ENCODE measurements at regions not wholly inside any gene's neighbourhood (a gene's known extent, or its start where the extent isn't known, plus 50 kb on each side); places are given as distances from the start of the nearest gene placed in this dataset.

DNA sequence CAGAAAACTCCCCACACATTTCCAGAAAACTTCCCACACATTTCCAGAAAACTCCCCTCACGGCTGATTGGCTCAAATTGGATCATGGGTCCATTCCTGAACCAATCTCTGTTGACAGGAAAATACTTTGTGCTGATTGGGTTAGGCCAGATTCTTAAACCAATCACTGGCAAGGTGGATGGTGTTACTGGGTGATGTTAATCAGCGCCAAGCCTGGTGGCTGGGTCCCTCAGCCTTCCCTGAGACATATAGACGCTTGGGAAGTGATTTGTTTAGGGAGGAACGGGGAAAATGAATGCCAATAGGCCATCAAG, 199.4 kb upstream of the UBE2E2 start:
- no peaks in the 10 kb centered on the region for H3K27me3 ChIP-seq (ENCODE audit: control insufficient read depth in 2 of 2, insufficient read depth in 2 of 2, low read length in 2 of 2)
- H3K4me1 ChIP-seq (ENCODE audit: control insufficient read depth in 2 of 2, insufficient read depth in 2 of 2, low read length in 2 of 2) = no peaks in the 10 kb centered on the region
- Mint-ChIP-seq H3K9me3 (no peaks in the 10 kb centered on the region), H3K4me3 (no peak overlapping the region), H3K4me1 (no peaks in the 10 kb centered on the region), H3K36me3 (no peaks in the 10 kb centered on the region), H3K27ac (no peak overlapping the region), H3K27me3 (peaks cover 0 to 6% (median 0%) of the 10 kb centered on the region in 5 donors)
- ChIA-PET POLR2A (no interaction called here), CTCF (no interaction called here)
- H3K36me3 ChIP-seq (ENCODE audit: control insufficient read depth in 2 of 3, insufficient read depth in 3 of 3, low read length in 3 of 3) = no peaks in the 10 kb centered on the region
- H3K4me3 ChIP-seq (ENCODE audit: low read length) = no peak overlapping the region
- ATAC-seq = no peak
- intact Hi-C loops (cut with micrococcal nuclease) = no loop called here
- no peak for DNase-seq
- no peaks in the 10 kb centered on the region for H3K9me3 ChIP-seq (ENCODE audit: control insufficient read depth in 2 of 3, low read length in 3 of 3)
- H3K27ac ChIP-seq (ENCODE audit: low read depth, low read length) = no peak overlapping the region

- intact Hi-C loops (cut with micrococcal nuclease) = no loop called here
- peak; percentile 3 for ATAC-seq
- Mint-ChIP-seq H3K27me3 (peaks cover 0 to 6% (median 0%) of the 10 kb centered on the region in 5 donors), H3K27ac (no peak overlapping the region), H3K9me3 (peaks cover 0 to 2% (median 0%) of the 10 kb centered on the region in 11 donors), H3K4me3 (no peak overlapping the region), H3K4me1 (no peaks in the 10 kb centered on the region), H3K36me3 (no peaks in the 10 kb centered on the region)
- Histone ChIP-seq H3K9me3 (ENCODE audit: control insufficient read depth in 2 of 3, low read length in 3 of 3) (no peaks in the 10 kb centered on the region), H3K4me1 (ENCODE audit: control insufficient read depth in 2 of 2, insufficient read depth in 2 of 2, low read length in 2 of 2) (no peaks in the 10 kb centered on the region), H3K27me3 (ENCODE audit: control insufficient read depth in 2 of 2, insufficient read depth in 2 of 2, low read length in 2 of 2) (no peaks in the 10 kb centered on the region), H3K36me3 (ENCODE audit: control insufficient read depth in 2 of 3, insufficient read depth in 3 of 3, low read length in 3 of 3) (no peaks in the 10 kb centered on the region), H3K4me3 (ENCODE audit: low read length) (no peak overlapping the region), H3K27ac (ENCODE audit: low read depth, low read length) (no peak overlapping the region)
- ChIA-PET POLR2A (no interaction called here), CTCF (no interaction called here)
- no peak for DNase-seq
These were observed 198.2 kb upstream of the UBE2E2 start for GRCh38 chr3:23004971-23005370.

DNA sequence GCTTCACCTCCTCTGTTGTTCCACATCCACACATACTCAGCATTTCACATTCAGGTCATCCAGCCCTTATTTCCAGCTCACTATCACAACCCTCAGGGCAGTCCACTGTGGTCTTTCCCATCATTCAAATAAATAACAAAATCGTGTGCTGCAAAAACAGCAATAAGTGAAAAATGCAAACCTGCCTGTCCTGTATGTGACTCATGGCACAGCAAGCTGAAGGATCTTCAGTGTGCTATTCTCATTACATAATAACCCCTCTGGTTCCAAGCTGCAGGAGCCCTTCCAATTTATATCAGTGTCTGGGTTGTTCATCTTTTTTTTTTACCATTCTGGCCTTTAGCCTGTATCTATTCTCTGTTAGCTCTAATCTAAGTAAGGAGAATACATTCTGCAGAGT, 185.3 kb upstream of the UBE2E2 start:
- ChIA-PET CTCF (no interaction called here), POLR2A (no interaction called here)
- Mint-ChIP-seq H3K9me3 (peaks cover 0 to 22% (median 4%) of the 10 kb centered on the region in 11 donors), H3K36me3 (peaks cover 0 to 5% (median 0%) of the 10 kb centered on the region in 5 donors), H3K27ac (no peak overlapping the region), H3K4me1 (no peaks in the 10 kb centered on the region), H3K4me3 (no peak overlapping the region), H3K27me3 (peaks cover 0 to 18% (median 12%) of the 10 kb centered on the region in 5 donors)
- intact Hi-C loops (cut with micrococcal nuclease) = no loop called here
- no peaks in the 10 kb centered on the region for H3K9me3 ChIP-seq (ENCODE audit: control insufficient read depth in 2 of 3, low read length in 3 of 3)
- no peak for ATAC-seq
- H3K36me3 ChIP-seq (ENCODE audit: control insufficient read depth in 2 of 3, insufficient read depth in 3 of 3, low read length in 3 of 3) = no peaks in the 10 kb centered on the region
- H3K4me3 ChIP-seq (ENCODE audit: low read length) = no peak overlapping the region
- no peak for DNase-seq
- H3K4me1 ChIP-seq (ENCODE audit: control insufficient read depth in 2 of 2, insufficient read depth in 2 of 2, low read length in 2 of 2) = no peaks in the 10 kb centered on the region
- no peaks in the 10 kb centered on the region for H3K27me3 ChIP-seq (ENCODE audit: control insufficient read depth in 2 of 2, insufficient read depth in 2 of 2, low read length in 2 of 2)
- H3K27ac ChIP-seq (ENCODE audit: low read depth, low read length) = no peak overlapping the region

- no peaks in the 10 kb centered on the region for H3K4me1 ChIP-seq (ENCODE audit: control insufficient read depth in 2 of 2, insufficient read depth in 2 of 2, low read length in 2 of 2)
- Mint-ChIP-seq H3K9me3 (peaks cover 6 to 38% (median 10%) of the 10 kb centered on the region in 11 donors), H3K36me3 (peaks cover 0 to 5% (median 0%) of the 10 kb centered on the region in 5 donors), H3K4me3 (no peak overlapping the region), H3K27ac (no peak overlapping the region), H3K27me3 (peaks cover 0 to 19% (median 12%) of the 10 kb centered on the region in 5 donors), H3K4me1 (no peaks in the 10 kb centered on the region)
- ChIA-PET POLR2A (no interaction called here), CTCF (no interaction called here)
- intact Hi-C loops (cut with micrococcal nuclease) = no loop called here
- H3K9me3 ChIP-seq (ENCODE audit: control insufficient read depth in 2 of 3, low read length in 3 of 3) = no peaks in the 10 kb centered on the region
- H3K27me3 ChIP-seq (ENCODE audit: control insufficient read depth in 2 of 2, insufficient read depth in 2 of 2, low read length in 2 of 2) = no peaks in the 10 kb centered on the region
- H3K27ac ChIP-seq (ENCODE audit: low read depth, low read length) = no peak overlapping the region
- H3K36me3 ChIP-seq (ENCODE audit: control insufficient read depth in 2 of 3, insufficient read depth in 3 of 3, low read length in 3 of 3) = no peaks in the 10 kb centered on the region
- DNase-seq (no peak), ATAC-seq (no peak)
- no peak overlapping the region for H3K4me3 ChIP-seq (ENCODE audit: low read length)
These were observed 183.4 kb upstream of the UBE2E2 start for GRCh38 chr3:23019596-23020300.

- H3K4me3 Mint-ChIP-seq = no peak overlapping the region
- H3K27ac Mint-ChIP-seq = no peak overlapping the region
- intact Hi-C loops (cut with micrococcal nuclease) = no loop called here
- H3K36me3 Mint-ChIP-seq = peaks cover 0 to 4% (median 0%) of the 10 kb centered on the region in 5 donors
- Histone ChIP-seq H3K27ac (ENCODE audit: low read depth, low read length) (no peak overlapping the region), H3K4me3 (ENCODE audit: low read length) (no peak overlapping the region), H3K36me3 (ENCODE audit: control insufficient read depth in 2 of 3, insufficient read depth in 3 of 3, low read length in 3 of 3) (no peaks in the 10 kb centered on the region), H3K27me3 (ENCODE audit: control insufficient read depth in 2 of 2, insufficient read depth in 2 of 2, low read length in 2 of 2) (no peaks in the 10 kb centered on the region), H3K9me3 (ENCODE audit: control insufficient read depth in 2 of 3, low read length in 3 of 3) (no peaks in the 10 kb centered on the region), H3K4me1 (ENCODE audit: control insufficient read depth in 2 of 2, insufficient read depth in 2 of 2, low read length in 2 of 2) (no peaks in the 10 kb centered on the region)
- H3K4me1 Mint-ChIP-seq = no peaks in the 10 kb centered on the region
- DNase-seq (no peak), ATAC-seq (no peak)
- ChIA-PET POLR2A (no interaction called here), CTCF (no interaction called here)
- peaks cover 5 to 45% (median 19%) of the 10 kb centered on the region in 11 donors for H3K9me3 Mint-ChIP-seq
- peaks cover 0 to 11% (median 0%) of the 10 kb centered on the region in 5 donors for H3K27me3 Mint-ChIP-seq
These were observed 174.8 kb upstream of the UBE2E2 start for GRCh38 chr3:23028294-23028693.

GRCh38 chr3:23029001-23029400, 174.1 kb upstream of the UBE2E2 start:
- intact Hi-C loops (cut with micrococcal nuclease) = no loop called here
- H3K36me3 Mint-ChIP-seq = peaks cover 0 to 9% (median 0%) of the 10 kb centered on the region in 5 donors
- H3K4me3 Mint-ChIP-seq = no peak overlapping the region
- H3K4me3 ChIP-seq (ENCODE audit: low read length) = no peak overlapping the region
- DNase-seq (no peak), ATAC-seq (no peak)
- H3K4me1 ChIP-seq (ENCODE audit: control insufficient read depth in 2 of 2, insufficient read depth in 2 of 2, low read length in 2 of 2) = no peaks in the 10 kb centered on the region
- H3K27ac Mint-ChIP-seq = no peak overlapping the region
- no peaks in the 10 kb centered on the region for H3K27me3 ChIP-seq (ENCODE audit: control insufficient read depth in 2 of 2, insufficient read depth in 2 of 2, low read length in 2 of 2)
- H3K27ac ChIP-seq (ENCODE audit: low read depth, low read length) = no peak overlapping the region
- H3K36me3 ChIP-seq (ENCODE audit: control insufficient read depth in 2 of 3, insufficient read depth in 3 of 3, low read length in 3 of 3) = no peaks in the 10 kb centered on the region
- peaks cover 0 to 15% (median 0%) of the 10 kb centered on the region in 5 donors for H3K27me3 Mint-ChIP-seq
- ChIA-PET POLR2A (no interaction called here), CTCF (no interaction called here)
- no peaks in the 10 kb centered on the region for H3K4me1 Mint-ChIP-seq
- peaks cover 3 to 45% (median 18%) of the 10 kb centered on the region in 11 donors for H3K9me3 Mint-ChIP-seq
- H3K9me3 ChIP-seq (ENCODE audit: control insufficient read depth in 2 of 3, low read length in 3 of 3) = no peaks in the 10 kb centered on the region

DNA sequence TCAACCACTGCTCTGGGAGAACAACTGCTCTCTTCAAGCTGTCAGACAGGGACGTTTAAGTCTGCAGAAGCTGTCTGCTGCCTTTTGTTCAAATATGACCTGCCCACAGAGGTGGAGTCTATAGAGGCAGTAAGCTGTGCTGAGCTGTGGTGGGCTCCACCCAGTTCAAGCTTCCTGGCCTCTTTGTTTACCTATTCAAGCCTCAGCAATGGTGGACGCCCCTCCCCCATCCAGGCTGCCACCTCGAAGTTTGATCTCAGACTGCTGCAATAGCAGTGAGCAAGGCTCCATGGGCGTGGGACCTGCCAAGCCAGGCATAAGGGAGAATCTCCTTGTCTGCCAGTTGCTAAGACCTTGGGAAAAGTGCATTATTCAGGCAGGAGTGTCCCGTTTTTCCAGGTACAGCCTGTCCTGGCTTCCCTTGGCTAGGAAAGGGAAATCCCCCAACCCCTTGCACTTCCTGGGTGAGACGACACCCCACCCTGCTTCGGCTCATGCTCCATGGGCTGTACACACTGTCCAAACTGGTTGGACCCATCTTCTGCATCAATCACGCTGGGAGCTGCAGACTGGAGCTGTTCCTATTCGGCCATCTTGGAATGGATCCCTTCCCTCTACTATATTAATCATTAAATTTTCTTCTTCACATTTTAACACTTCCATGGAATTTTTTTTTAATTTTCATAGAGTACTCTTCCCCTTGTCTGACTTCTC, 167.0 kb upstream of the UBE2E2 start:
- no peaks in the 10 kb centered on the region for H3K27me3 ChIP-seq (ENCODE audit: control insufficient read depth in 2 of 2, insufficient read depth in 2 of 2, low read length in 2 of 2)
- no peak overlapping the region for H3K4me3 ChIP-seq (ENCODE audit: low read length)
- H3K9me3 ChIP-seq (ENCODE audit: control insufficient read depth in 2 of 3, low read length in 3 of 3) = no peaks in the 10 kb centered on the region
- H3K36me3 ChIP-seq (ENCODE audit: control insufficient read depth in 2 of 3, insufficient read depth in 3 of 3, low read length in 3 of 3) = no peaks in the 10 kb centered on the region
- ChIA-PET CTCF (interaction anchor here (0.6 to 0.7 kb wide), 2 partner anchors 72 to 215 kb away, joined by 3 read pairs; no protein-coding TSS in a partner anchor), POLR2A (no interaction called here)
- Mint-ChIP-seq H3K4me3 (peak overlapping the region in 8 of 10 donors; percentile 5 to 55 (median 38)), H3K27ac (peak overlapping the region in 3 of 9 donors; percentile 16 to 38 (median 21)), H3K9me3 (peaks cover 0 to 48% (median 14%) of the 10 kb centered on the region in 11 donors), H3K27me3 (peaks cover 0 to 15% (median 5%) of the 10 kb centered on the region in 5 donors), H3K4me1 (peaks cover 0 to 30% (median 7%) of the 10 kb centered on the region in 7 donors), H3K36me3 (peaks cover 0 to 9% (median 0%) of the 10 kb centered on the region in 5 donors)
- ATAC-seq = no peak
- intact Hi-C loops (cut with micrococcal nuclease) = no loop called here
- no peaks in the 10 kb centered on the region for H3K4me1 ChIP-seq (ENCODE audit: control insufficient read depth in 2 of 2, insufficient read depth in 2 of 2, low read length in 2 of 2)
- DNase-seq = peak in 7 of 9 donors; percentile 17 to 63 (median 45)
- no peak overlapping the region for H3K27ac ChIP-seq (ENCODE audit: low read depth, low read length)

Measured in naive thymus-derived CD4-positive, alpha-beta T cell (primary cell).